Dermis microvascular lymphatic vessel endothelial cell (primary cell): ENCODE measurements at regions not wholly inside any gene's neighbourhood (a gene's known extent, or its start where the extent isn't known, plus 50 kb on each side); places are given as distances from the start of the nearest gene placed in this dataset.

Source experiments
- DNase-seq, 2 donors: peaks; one replicate each; pipeline versions ENCODE4 v3.0.0 to v3.0.0-alpha.2; 2010; ENCODE audit warnings: low read depth in 2 of 2

DNA sequence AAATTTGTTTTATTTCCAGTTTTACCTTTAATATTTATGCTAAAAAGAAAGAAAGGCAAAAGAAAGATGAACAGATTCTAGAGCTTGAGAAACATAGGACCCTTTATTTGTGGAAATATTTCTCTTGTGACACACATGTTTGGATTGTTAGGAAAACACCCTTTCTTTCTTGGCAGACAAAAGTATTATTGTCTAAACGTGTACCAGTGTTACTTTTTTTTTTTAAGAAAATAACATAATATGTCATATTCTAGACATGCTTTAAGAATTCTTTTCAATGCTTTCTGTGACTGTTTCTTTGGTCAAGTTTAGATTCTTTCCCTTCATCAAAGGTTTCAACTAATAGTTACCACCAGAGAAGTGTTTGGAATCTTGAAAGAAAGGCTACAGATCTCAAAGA lies 183.4 kb upstream of the CNR1 start:
- DNase-seq: peak in 1 of 2 donors; percentile 31

- no peak for DNase-seq
Observed at GRCh38 chr6:88342336-88342735, 176.2 kb upstream of the CNR1 start.

- DNase-seq: no peak
Observed at GRCh38 chr6:88339761-88340160, 173.6 kb upstream of the CNR1 start.

GRCh38 chr6:88321306-88321705 lies 155.2 kb upstream of the CNR1 start:
- no peak for DNase-seq

- no peak for DNase-seq
Observed at GRCh38 chr6:88311561-88311960, 145.4 kb upstream of the CNR1 start.

DNA sequence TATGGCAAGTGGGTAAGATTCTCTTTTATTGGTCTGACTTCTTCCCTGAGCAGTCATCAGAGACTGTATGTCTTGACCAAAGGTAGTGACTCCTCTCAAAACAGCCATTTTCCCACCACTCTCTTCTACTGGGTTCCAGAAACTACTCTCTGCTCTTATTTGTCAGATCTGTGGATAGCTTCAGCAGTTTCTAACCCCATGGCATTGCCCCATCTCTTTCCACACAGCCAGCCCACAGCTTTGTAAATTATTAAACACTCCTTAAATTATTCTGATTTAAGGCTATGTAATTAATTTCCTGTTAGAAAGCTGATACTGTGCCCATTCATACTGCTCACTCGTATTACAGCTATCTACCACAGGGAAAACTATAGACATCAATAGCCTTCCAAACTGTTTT lies 138.4 kb upstream of the CNR1 start:
- DNase-seq: no peak

DNA sequence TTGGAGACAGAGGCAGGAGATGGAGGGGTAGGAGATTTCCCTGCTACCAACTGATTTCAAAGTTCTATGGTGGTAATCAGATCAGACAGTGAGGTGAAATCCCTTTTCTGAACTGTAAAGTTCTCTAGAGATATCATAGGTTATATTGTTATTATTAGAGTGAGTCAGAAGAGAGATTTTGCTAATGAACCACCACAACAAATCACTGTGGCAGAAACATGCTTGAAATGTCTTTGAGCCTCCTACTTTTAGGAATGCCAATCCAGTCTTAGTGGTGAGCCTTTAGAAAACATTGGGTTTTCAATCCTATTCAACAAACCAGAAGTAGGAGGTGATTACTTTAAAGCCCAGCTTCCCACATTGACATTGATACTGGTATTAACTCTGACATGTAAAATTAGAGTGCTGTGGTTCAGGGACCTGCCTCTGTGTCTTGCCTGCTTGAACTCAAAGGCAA lies 136.7 kb upstream of the CNR1 start:
- DNase-seq: no peak

DNA sequence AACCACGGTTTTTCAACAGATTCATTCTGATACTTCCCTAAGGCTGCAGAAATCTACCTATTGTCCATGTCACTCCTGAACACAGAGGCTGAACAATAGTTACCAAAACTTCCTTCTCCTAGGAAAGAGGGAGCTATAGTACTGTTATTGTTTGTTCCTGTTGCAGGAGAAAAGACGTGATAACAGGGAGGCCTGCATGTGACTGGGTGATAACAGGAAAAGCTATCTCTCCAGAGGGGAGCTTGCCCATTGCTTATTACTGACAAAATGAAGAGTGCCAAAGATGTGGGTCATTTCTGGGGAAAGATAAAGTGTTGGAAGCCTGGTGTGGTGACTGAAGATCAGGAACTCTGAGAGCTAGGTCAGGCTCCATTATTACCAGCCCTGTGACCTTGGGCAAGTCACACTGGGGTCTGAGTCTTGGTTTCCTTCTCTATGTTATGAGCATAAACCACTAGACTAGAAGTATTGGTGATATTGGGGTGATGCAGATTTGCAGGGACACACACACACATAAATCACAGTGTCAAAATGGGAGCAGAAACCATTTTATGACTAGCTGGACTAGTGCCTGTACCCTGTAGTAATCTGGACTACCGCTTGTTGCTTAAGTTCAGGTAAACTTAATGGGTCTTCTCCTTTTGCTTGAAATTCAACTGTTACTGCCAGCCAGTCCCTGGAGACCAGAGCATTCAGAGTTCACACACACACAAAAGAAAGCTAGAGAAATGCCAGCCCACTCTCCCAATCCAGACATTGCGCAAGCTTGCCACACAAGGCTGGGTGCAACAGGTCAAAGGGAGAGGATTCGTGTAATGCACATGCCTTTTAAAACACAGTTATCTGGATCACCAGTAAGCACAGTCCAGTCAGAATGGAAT lies 136.0 kb upstream of the CNR1 start:
- DNase-seq: no peak

DNA sequence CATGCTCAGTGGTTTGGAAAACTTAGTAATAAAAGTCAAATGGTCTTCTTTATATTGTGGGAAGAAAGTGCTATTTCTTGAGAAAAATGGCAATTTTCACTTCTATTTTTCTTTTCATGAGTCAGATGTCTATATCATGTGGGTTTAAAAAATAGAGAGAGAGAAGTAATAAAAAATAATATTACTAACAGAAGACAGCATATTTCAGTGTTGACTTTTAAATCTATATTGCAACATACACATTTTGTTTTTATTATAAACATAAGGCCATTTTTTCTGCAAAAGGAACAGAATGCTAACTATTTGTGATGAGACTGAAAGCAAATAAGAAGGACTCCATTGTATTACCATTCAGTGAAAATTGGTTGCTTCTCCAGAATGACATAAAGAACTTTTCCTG lies 135.1 kb upstream of the CNR1 start:
- DNase-seq: no peak

DNA sequence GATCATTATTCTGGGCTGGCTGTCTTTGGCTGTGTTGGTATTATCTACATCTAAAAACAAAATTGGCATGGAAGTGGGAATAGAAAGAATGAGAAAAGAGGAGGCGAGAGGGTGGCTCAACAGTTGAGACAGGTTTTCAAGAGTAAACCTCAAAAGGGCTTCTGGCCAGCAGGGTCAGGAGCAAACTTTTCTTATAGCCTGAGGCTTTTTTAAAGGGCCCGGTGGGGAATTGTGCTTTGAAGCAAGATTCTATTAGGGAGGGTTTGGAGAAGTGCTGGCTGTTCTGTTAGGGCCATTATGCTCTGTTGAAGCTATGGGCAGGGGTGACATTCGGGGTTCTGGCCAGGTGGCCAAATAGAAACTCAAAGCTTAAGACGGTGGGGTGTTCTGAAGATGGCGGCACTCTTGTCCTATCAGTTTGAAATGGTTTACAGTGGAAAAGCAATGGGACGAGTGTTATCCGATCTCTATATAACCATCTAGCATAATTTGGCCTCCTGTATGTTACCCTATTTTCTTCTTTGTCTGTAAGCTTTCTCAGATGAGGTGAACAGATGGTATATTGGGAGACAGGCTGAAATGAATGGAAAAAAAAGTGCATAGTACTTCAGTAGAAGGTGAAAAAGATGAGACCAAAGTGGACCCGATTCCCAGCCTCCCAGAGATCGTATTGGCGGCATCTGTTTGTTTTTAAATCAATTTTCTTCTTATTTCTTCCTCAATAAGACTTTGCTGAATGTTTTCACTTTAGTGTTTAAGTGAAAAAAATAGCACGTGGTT lies 132.1 kb upstream of the CNR1 start:
- DNase-seq: no peak

DNA sequence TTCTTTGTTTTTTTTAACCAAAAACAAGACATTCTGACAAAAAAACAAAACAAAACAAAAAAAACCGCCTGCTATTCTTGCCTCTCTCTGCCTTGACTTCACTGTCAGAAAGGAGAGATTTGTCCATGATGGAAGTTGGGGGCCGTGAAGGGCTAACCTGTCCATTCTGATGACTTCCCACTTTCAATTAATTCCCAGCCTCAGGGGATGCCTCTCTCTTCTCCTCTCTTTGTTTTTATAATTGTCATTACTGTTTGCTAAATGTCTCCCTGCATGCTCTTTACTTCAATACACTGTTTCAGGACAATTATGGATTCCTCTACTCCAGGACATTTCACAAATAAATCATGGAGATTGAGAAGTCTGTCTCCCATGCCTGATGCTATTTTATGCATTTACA lies 130.5 kb upstream of the CNR1 start:
- no peak for DNase-seq

DNA sequence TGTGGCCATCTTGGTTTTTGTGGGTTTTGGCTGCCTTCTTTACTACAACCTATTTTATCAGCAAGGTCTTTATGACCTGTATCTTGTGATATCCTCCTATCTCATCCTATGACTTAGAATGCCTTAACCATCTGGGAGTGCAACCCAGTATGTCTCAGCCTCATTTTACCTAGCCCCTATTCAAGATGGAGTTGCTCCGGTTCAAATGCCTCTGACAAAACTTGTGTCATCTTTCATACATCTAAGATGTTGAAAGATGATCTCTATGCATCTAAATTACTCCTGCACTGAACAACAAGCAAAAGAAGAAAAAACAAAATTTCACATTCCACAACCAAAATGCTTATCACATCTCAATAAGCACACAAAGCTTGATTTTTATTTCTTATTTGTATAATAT lies 129.5 kb upstream of the CNR1 start:
- no peak for DNase-seq

DNA sequence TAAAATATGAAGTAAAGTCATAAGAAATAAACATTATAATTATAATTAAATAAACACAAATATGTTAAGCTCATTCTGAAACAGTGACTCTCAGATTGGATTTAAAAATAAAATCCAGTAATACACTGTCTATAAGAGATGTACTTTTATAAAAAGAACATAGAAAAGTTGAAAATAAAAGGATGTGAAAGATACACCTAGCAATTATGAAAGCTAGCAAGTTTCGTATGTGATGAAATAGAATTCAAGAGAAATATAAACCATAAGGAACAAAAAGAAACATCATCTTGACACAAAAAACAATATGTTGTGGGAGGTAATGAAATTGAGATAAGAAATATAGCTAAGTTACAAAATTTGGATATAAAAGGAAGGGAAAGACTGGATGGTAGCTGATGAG lies 128.6 kb upstream of the CNR1 start:
- DNase-seq: no peak

DNA sequence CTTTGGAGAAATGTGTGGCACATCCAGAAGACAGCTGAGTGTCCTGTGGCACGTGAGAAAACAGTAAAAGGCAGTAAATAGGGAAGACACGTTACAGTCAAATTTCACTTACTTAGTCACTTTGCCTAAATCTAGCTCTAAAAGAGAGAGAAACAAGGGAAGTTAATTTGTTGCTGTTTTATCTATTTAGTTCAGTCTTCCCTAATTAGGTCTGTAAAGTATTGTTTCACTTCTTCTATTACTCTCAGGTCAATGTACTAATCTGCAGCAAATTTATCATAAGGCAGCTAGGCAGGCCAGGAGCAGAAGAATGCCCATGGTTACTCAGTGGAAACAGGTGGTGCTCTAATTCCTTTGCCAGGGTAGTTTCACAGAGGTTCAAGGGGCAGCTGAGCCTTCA lies 124.3 kb upstream of the CNR1 start:
- no peak for DNase-seq

DNA sequence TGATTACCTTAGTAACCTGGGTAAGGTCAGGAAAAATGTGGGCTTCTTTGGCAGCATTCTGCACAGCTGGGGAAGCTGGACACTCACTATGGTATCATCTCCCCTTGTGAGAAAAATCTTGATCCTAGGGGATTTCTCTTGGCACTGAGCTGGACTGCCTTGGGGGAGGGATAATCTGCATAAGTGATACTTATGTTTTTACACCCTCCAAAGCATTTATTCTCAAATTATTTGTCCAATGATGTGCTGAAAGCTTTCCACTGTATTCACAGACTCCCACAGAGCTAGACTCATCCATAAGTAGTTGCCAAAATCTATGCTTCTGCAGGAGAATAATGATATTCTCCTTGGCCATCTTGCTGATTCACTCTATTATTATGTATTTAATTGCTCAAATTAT lies 121.5 kb upstream of the CNR1 start:
- no peak for DNase-seq

DNA sequence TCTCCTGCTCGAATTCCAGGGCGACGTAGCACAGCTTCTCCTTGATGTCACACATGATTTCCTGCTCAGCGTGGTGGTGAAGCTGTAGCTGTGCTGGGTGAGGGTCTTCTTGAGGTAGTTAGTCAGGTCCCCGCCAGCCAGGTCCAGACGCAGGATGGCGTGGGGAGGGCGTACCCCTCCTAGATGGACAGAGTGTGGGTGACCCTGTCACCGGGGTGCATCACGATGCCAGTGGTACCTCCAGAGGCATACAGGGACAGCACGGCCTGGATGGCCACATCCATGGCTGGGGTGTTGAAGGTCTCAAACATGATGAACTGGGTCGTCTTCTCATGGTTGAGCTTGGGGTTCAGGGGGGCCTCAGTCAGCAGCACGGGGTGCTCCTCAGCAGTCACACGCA lies 110.2 kb upstream of the CNR1 start:
- DNase-seq: no peak

DNA sequence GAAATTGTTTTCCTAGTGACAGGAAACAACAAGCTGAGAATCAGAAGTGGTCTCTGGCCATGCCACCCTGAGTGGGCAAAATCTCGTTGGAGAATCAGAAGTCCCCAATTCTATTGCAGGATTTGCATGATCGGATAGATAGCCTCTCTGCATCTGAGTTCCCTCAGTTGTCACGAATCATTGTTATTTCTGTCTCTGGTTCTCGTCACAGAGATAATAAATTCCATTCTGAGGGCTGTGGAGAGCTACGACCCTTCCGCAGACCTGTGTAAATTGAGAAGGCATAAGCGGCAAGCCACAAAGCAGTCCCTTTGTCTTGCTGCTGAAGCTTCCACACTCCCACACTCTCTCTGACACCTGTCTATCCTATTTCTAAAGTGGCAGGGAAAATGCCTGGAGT lies 102.4 kb upstream of the CNR1 start:
- DNase-seq: no peak

- no peak for DNase-seq
Observed at GRCh38 chr6:88266126-88266525, 100.0 kb upstream of the CNR1 start.

DNA sequence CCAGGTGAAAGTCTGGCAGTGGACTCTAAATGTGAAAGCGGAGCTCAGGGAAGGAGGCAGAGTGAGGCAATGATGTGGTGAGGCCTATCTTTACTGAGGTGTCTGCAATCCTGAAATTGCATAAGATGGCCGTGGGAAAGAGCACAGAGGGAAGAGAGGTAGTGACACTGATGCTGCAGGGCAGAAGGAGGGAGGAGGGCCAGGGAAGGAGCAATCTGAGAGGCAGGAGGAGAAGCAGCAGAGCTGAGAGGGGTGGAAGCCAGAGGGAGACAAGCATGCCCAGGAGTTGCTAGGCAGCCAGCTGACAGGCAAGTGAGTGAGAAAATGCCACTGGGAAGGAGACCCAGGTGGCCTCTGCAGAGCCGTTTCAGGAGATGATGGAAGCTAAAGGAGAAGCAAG lies 97.4 kb upstream of the CNR1 start:
- DNase-seq: no peak

DNA sequence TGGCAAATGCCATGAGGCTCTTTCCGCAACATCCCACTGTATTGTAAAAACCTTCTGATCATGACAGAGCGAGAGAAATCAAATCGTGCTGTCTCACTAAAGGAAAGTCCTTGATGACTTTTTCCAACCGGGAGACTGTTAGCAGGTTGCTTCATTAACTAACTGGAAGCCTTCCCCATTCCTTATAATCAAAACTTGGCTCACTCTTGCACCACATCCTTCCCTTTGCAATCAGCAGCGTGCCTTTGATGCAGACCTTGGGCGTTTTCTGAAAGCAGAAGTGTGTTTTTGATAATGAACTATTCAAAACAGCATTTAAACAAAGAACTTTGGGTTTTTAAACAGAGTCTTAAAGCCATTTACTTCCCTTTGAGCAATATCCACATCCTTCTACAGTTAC lies 96.2 kb upstream of the CNR1 start:
- no peak for DNase-seq

GRCh38 chr6:88251301-88251700 lies 85.2 kb upstream of the CNR1 start:
- no peak for DNase-seq

GRCh38 chr6:88248709-88249321 lies 82.7 kb upstream of the CNR1 start:
- no peak for DNase-seq

GRCh38 chr6:88246654-88247053 lies 80.5 kb upstream of the CNR1 start:
- DNase-seq: no peak
